K562 (cell line): ENCODE measurements at regions not wholly inside any gene's neighbourhood (a gene's known extent, or its start where the extent isn't known, plus 50 kb on each side); places are given as distances from the start of the nearest gene placed in this dataset.

Experiments used
- ATAC-seq: fragments of 200-7000 bp; cut with Tn5 transposase; 3 replicates; pipeline ENCODE4 v1.9.1; 2020; ENCODE audit warnings: moderate library complexity
- BruUV-seq: library from RNA; stranded (reverse); fragments of 400-500 nt; replicated peaks from 2 replicates; lab custom pipeline; 2021; lab: Mats Ljungman, UMichigan
- CTCF ChIA-PET: fragments of 300-600 bp; formaldehyde crosslinking; extraction: SDS; loops from one replicate; lab custom pipeline; 2021; ENCODE audit warnings: low intra/inter-chr PET ratio; lab: Yijun Ruan, JAX
- POLR2A ChIA-PET: fragments of 300-600, 350-650 bp; sonication (Branson Sonifier 250); formaldehyde crosslinking; extraction: SDS; loops from one replicate; lab custom pipeline; 2021; ENCODE audit warnings: antibody characterized with exemption, inconsistent platforms; lab: Yijun Ruan, JAX
- DNase-seq, 4 experiments: peaks; one replicate each; pipeline versions ENCODE4 v3.0.0 to v3.0.0-alpha.2; 2011 to 2018; ENCODE audit warnings: low spot score in 3 of 4, mixed read lengths in 3 of 4; ENCODE audit errors: extremely low read depth in 1 of 4
- FAIRE-seq: peaks from 2 replicates; lab custom pipeline; 2011; peaks lifted over from hg19 to GRCh38; lab: Jason Lieb, UNC
- H2AFZ ChIP-seq: 2 replicates; pipeline ENCODE4 v1.6.0; 2011; ENCODE audit warnings: low read depth, low read length, control low read depth, inconsistent platforms
- H3K27ac ChIP-seq: fragments of 200-600 bp; 3 replicates; pipeline ENCODE4 v1.8.0; 2011; ENCODE audit warnings: low read depth, mild to moderate bottlenecking, control low read depth, inconsistent platforms, low read length, moderate library complexity, mixed read lengths; ENCODE audit errors: extremely low read depth
- H3K27me3 ChIP-seq, 2 experiments: fragments of 300-600 bp in 1 of 2; 2 replicates in 1 of 2; 3 replicates in 1 of 2; pipeline versions ENCODE4 v1.6.0 to v1.8.0; 2011; ENCODE audit warnings: inconsistent platforms in 2 of 2, low read length in 2 of 2, mild to moderate bottlenecking in 1 of 2, mixed read lengths in 1 of 2, moderate library complexity in 1 of 2; ENCODE audit not compliant: control insufficient read depth in 2 of 2, insufficient read depth in 2 of 2
- H3K36me3 ChIP-seq: fragments of 300-600 bp; 3 replicates; pipeline ENCODE4 v1.8.0; 2011; ENCODE audit warnings: mild to moderate bottlenecking, low read length, inconsistent platforms; ENCODE audit not compliant: control insufficient read depth, insufficient read depth
- H3K4me1 ChIP-seq, 2 experiments: fragments of 200-600 bp in 1 of 2; replicated peaks in 1 of 2; 2 replicates in 1 of 2; 3 replicates in 1 of 2; pipeline versions ENCODE4 v1.5.1 to v1.8.0; 2011; ENCODE audit warnings: inconsistent platforms in 2 of 2, low read length in 2 of 2, mild to moderate bottlenecking in 1 of 2, mixed read lengths in 1 of 2, moderate library complexity in 1 of 2; ENCODE audit not compliant: control insufficient read depth in 2 of 2, insufficient read depth in 2 of 2
- H3K4me2 ChIP-seq: 2 replicates; pipeline ENCODE4 v1.6.1; 2011; ENCODE audit warnings: low read length, control low read depth, inconsistent platforms, mixed read lengths; ENCODE audit not compliant: insufficient read depth
- H3K4me3 ChIP-seq: fragments of 200-600 bp; sonication (generic), shearing (Covaris generic); 2 replicates; pipeline ENCODE4 v1.5.1; 2016; ENCODE audit warnings: control low read depth, inconsistent platforms
- H3K79me2 ChIP-seq: fragments of 200-600 bp; 3 replicates; pipeline ENCODE4 v1.8.0; 2011; ENCODE audit warnings: low read length, inconsistent platforms; ENCODE audit not compliant: control insufficient read depth, insufficient read depth
- H3K9ac ChIP-seq, 2 experiments: 2 replicates each; pipeline versions ENCODE4 v1.6.0 to v1.6.1; 2011; ENCODE audit warnings: low read depth in 2 of 2, low read length in 2 of 2, control low read depth in 1 of 2, inconsistent platforms in 1 of 2, mild to moderate bottlenecking in 1 of 2, mixed read lengths in 1 of 2; ENCODE audit not compliant: insufficient read depth in 1 of 2
- H3K9me1 ChIP-seq: one replicate; pipeline ENCODE4 v1.6.0; 2011; ENCODE audit warnings: inconsistent platforms, mild to moderate bottlenecking, low read length, moderate library complexity; ENCODE audit not compliant: control insufficient read depth, insufficient read depth
- H3K9me3 ChIP-seq: replicated peaks from 2 replicates; pipeline ENCODE4 v1.5.1; 2011; ENCODE audit warnings: low read depth, low read length, inconsistent platforms; ENCODE audit not compliant: control insufficient read depth, insufficient read depth
- H4K20me1 ChIP-seq: replicated peaks from 2 replicates; pipeline ENCODE4 v1.6.1; 2011; ENCODE audit warnings: low read length, inconsistent platforms, mixed read lengths; ENCODE audit not compliant: control insufficient read depth, insufficient read depth
- EP400 ChIP-seq: fragments of 450-650 bp; IDR thresholded peaks from 2 replicates; pipeline ENCODE4 v1.6.1; 2017; ENCODE audit warnings: antibody characterized with exemption, mild to moderate bottlenecking, moderate library complexity
- ESRRB ChIP-seq: fragments of 250-450 bp; sonication (Bioruptor Pico); IDR thresholded peaks from 2 replicates; pipeline ENCODE4 v1.5.0; 2020; ENCODE audit warnings: mild to moderate bottlenecking, moderate library complexity, borderline replicate concordance
- EZH2 ChIP-seq: IDR thresholded peaks from 2 replicates; pipeline ENCODE4 v1.6.1; 2012; ENCODE audit warnings: low read depth, mild to moderate bottlenecking, inconsistent platforms, low read length, borderline replicate concordance
- GATA2 ChIP-seq: sonication (generic); formaldehyde crosslinking; IDR thresholded peaks from 2 replicates; pipeline ENCODE4 v1.4.0; 2020; ENCODE audit warnings: mild to moderate bottlenecking, missing genetic modification reagents
- L3MBTL2 ChIP-seq: fragments of 450-650 bp; IDR thresholded peaks from 2 replicates; pipeline ENCODE4 v1.6.1; 2016; ENCODE audit warnings: mild to moderate bottlenecking, moderate library complexity
- MECOM ChIP-seq: fragments of 250-450 bp; sonication (Bioruptor Pico); IDR thresholded peaks from 2 replicates; pipeline ENCODE4 v1.8.0; 2022; ENCODE audit warnings: inconsistent platforms
- MTA3 ChIP-seq: fragments of 450-650 bp; formaldehyde crosslinking; IDR thresholded peaks from 2 replicates; pipeline ENCODE4 v1.6.1; 2017; ENCODE audit warnings: mild to moderate bottlenecking, borderline replicate concordance
- MXI1 ChIP-seq: IDR thresholded peaks from 2 replicates; pipeline ENCODE4 v1.6.1; 2011; ENCODE audit warnings: low read depth, mild to moderate bottlenecking, improper control_type of control experiment, low read length
- NR3C1 ChIP-seq: sonication (generic); formaldehyde crosslinking; IDR thresholded peaks from 2 replicates; pipeline ENCODE4 v1.8.1; 2022; ENCODE audit warnings: missing genetic modification reagents
- PCBP1 ChIP-seq: fragments of 200-400 bp; formaldehyde crosslinking; IDR thresholded peaks from 2 replicates; pipeline ENCODE4 v1.6.1; 2018; ENCODE audit warnings: mild to moderate bottlenecking, low read depth, low read length; ENCODE audit not compliant: poor library complexity, severe bottlenecking
- SIN3B ChIP-seq: fragments of 450-650 bp; IDR thresholded peaks from 2 replicates; pipeline ENCODE4 v1.6.1; 2017; ENCODE audit warnings: low read depth, mild to moderate bottlenecking, moderate library complexity
- SMAD2 ChIP-seq: fragments of 150-350 bp; IDR thresholded peaks from 2 replicates; pipeline ENCODE4 v1.6.1; 2014; ENCODE audit warnings: low read depth, mild to moderate bottlenecking, low read length
- TCFL5 ChIP-seq: fragments of 250-450 bp; sonication (Bioruptor Pico); conservative IDR thresholded peaks from 2 replicates; pipeline ENCODE4 v1.6.1; 2021; ENCODE audit warnings: mild to moderate bottlenecking, moderate library complexity, matching md5 sums
- TFAP4 ChIP-seq: sonication (generic); formaldehyde crosslinking; IDR thresholded peaks from 2 replicates; pipeline ENCODE4 v1.8.0; 2022; ENCODE audit warnings: missing genetic modification reagents, mild to moderate bottlenecking, moderate library complexity, borderline replicate concordance
- ZNF175 ChIP-seq: fragments of 200-800 bp; sonication (Bioruptor generic); IDR thresholded peaks from 2 replicates; pipeline ENCODE4 v1.6.1; 2016; ENCODE audit warnings: low read depth, mild to moderate bottlenecking, missing genetic modification characterization, missing compliant biosample characterization
- ZNF780A ChIP-seq: fragments of 250-450 bp; sonication (Bioruptor Pico); IDR thresholded peaks from 2 replicates; pipeline ENCODE4 v1.5.0; 2021; ENCODE audit warnings: mild to moderate bottlenecking
- WGBS: fragments of 100-300 bp; shearing (Covaris generic); methylation state at CpG from one replicate; pipeline ENCODE4 v1.1.6; 2016; ENCODE audit warnings: low coverage, mixed read lengths; ENCODE audit not compliant: insufficient coverage; ENCODE audit errors: missing lambda C conversion rate; 5-methylcytosine and 5-hydroxymethylcytosine counted together
- in situ Hi-C: fragments of 300-500 bp; cut with MboI; formaldehyde crosslinking; loops from 4 replicates; pipeline ENCODE4 v1.15.0; 2018; ENCODE audit warnings: inconsistent platforms, mixed read lengths
- intact Hi-C: fragments of 100-400 bp; cut with micrococcal nuclease; formaldehyde crosslinking; loops from 2 replicates; pipeline ENCODE4 v1.14.2; 2022
- TF ChIP-seq, protein P1 (sequence below): sonication (generic); formaldehyde crosslinking; IDR thresholded peaks from 2 replicates; pipeline ENCODE4 v1.8.0; 2022; ENCODE audit warnings: mild to moderate bottlenecking, missing genetic modification reagents
- TF ChIP-seq, protein P2 (sequence below): fragments of 250-450 bp; sonication (Bioruptor Pico); IDR thresholded peaks from 2 replicates; pipeline ENCODE4 v1.4.0; 2020; ENCODE audit warnings: mild to moderate bottlenecking, moderate library complexity, borderline replicate concordance
- TF ChIP-seq, protein P3 (sequence below): sonication (generic); formaldehyde crosslinking; IDR thresholded peaks from 2 replicates; pipeline ENCODE4 v1.9.0; 2022; ENCODE audit warnings: mild to moderate bottlenecking, missing genetic modification reagents

- H3K4me2 ChIP-seq: no peak overlapping the region
- no peaks in the 10 kb centered on the region for H4K20me1 ChIP-seq
- H2AFZ ChIP-seq: no peak overlapping the region
- in situ Hi-C loops (no loop called here), intact Hi-C loops (no loop called here)
- no peak overlapping the region for H3K9ac ChIP-seq
- no peaks in the 10 kb centered on the region for H3K36me3 ChIP-seq
- no peaks in the 10 kb centered on the region for H3K4me1 ChIP-seq
- BruUV-seq: no TSS peak
- H3K79me2 ChIP-seq: no peaks in the 10 kb centered on the region
- H3K9me3 ChIP-seq: no peaks in the 10 kb centered on the region
- ATAC-seq (no peak), DNase-seq (no peak), FAIRE-seq (no peak)
- no peak overlapping the region for H3K27ac ChIP-seq
- H3K4me3 ChIP-seq: no peak overlapping the region
- ChIA-PET POLR2A (no interaction called here), CTCF (no interaction called here)
- WGBS: 0% methylated on average over 1 of the region's 1 CpG
- no peaks in the 10 kb centered on the region for H3K27me3 ChIP-seq
- H3K9me1 ChIP-seq: no peaks in the 10 kb centered on the region
- no peak for TF ChIP-seq ESRRB (CRISPR knock-in tag)
- TF ChIP-seq GATA2 (CRISPR knock-in tag): no peak
- TF ChIP-seq TFAP4: no peak
- TF ChIP-seq, protein P1, sequence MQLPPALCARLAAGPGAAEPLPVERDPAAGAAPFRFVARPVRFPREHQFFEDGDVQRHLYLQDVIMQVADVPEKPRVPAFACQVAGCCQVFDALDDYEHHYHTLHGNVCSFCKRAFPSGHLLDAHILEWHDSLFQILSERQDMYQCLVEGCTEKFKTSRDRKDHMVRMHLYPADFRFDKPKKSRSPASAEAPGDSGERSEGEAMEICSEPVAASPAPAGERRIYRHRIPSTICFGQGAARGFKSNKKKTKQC: no peak
- no peak for TF ChIP-seq SIN3B
- no peak for TF ChIP-seq ZNF175 (CRISPR knock-in tag)
- TF ChIP-seq ZNF780A (CRISPR knock-in tag): no peak
- TF ChIP-seq MECOM (CRISPR knock-in tag): no peak
- no peak for TF ChIP-seq SMAD2
- TF ChIP-seq, protein P2, sequence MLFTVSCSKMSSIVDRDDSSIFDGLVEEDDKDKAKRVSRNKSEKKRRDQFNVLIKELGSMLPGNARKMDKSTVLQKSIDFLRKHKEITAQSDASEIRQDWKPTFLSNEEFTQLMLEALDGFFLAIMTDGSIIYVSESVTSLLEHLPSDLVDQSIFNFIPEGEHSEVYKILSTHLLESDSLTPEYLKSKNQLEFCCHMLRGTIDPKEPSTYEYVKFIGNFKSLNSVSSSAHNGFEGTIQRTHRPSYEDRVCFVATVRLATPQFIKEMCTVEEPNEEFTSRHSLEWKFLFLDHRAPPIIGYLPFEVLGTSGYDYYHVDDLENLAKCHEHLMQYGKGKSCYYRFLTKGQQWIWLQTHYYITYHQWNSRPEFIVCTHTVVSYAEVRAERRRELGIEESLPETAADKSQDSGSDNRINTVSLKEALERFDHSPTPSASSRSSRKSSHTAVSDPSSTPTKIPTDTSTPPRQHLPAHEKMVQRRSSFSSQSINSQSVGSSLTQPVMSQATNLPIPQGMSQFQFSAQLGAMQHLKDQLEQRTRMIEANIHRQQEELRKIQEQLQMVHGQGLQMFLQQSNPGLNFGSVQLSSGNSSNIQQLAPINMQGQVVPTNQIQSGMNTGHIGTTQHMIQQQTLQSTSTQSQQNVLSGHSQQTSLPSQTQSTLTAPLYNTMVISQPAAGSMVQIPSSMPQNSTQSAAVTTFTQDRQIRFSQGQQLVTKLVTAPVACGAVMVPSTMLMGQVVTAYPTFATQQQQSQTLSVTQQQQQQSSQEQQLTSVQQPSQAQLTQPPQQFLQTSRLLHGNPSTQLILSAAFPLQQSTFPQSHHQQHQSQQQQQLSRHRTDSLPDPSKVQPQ (CRISPR knock-in tag): no peak
- no peak for TF ChIP-seq MTA3
- TF ChIP-seq PCBP1: no peak
- no peak for TF ChIP-seq NR3C1 (CRISPR knock-in tag)
- TF ChIP-seq L3MBTL2: no peak
- TF ChIP-seq, protein P3, sequence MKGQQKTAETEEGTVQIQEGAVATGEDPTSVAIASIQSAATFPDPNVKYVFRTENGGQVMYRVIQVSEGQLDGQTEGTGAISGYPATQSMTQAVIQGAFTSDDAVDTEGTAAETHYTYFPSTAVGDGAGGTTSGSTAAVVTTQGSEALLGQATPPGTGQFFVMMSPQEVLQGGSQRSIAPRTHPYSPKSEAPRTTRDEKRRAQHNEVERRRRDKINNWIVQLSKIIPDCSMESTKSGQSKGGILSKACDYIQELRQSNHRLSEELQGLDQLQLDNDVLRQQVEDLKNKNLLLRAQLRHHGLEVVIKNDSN: no peak
- TF ChIP-seq EP400: no peak
- TF ChIP-seq TCFL5 (CRISPR knock-in tag): no peak
- no peak for TF ChIP-seq MXI1
- no peak for TF ChIP-seq EZH2
These were observed 422.7 kb upstream of the IGFBP3 start for GRCh38 chr7:46343802-46344201.
